Chondrocyte (in vitro differentiated cells): ENCODE measurements at regions not wholly inside any gene's neighbourhood (a gene's known extent, or its start where the extent isn't known, plus 50 kb on each side); places are given as distances from the start of the nearest gene placed in this dataset.

Experiments used
- DNase-seq: peaks from one replicate; pipeline ENCODE4 v3.0.0; 2021; ENCODE audit warnings: mixed read lengths, low spot score
- H3K27ac Mint-ChIP-seq: one replicate; pipeline ENCODE4 v1.8.0; 2021; ENCODE audit warnings: mild to moderate bottlenecking, moderate library complexity, mixed read lengths; ENCODE audit not compliant: unreplicated experiment
- H3K27me3 Mint-ChIP-seq: 2 replicates; pipeline ENCODE4 v1.8.0; 2021; ENCODE audit warnings: low read depth, mixed read lengths
- H3K36me3 Mint-ChIP-seq: 2 replicates; pipeline ENCODE4 v1.8.0; 2021; ENCODE audit warnings: low read depth, mixed read lengths
- H3K4me1 Mint-ChIP-seq: 2 replicates; pipeline ENCODE4 v1.8.0; 2021; ENCODE audit warnings: low read depth, mild to moderate bottlenecking, mixed read lengths
- H3K4me3 Mint-ChIP-seq: one replicate; pipeline ENCODE4 v1.8.0; 2021; ENCODE audit warnings: mild to moderate bottlenecking, moderate library complexity, mixed read lengths; ENCODE audit not compliant: unreplicated experiment
- H3K9me3 Mint-ChIP-seq: 2 replicates; pipeline ENCODE4 v1.8.0; 2021; ENCODE audit warnings: low read depth, mixed read lengths
- CTCF ChIP-seq: fragments of 200-600 bp; sonication (generic); IDR thresholded peaks from 2 replicates; pipeline ENCODE4 v1.5.0; 2021; ENCODE audit warnings: antibody characterized with exemption, mild to moderate bottlenecking, moderate library complexity

- Mint-ChIP-seq H3K9me3 (no peaks in the 10 kb centered on the region), H3K27me3 (peaks cover 4% of the 10 kb centered on the region), H3K36me3 (no peaks in the 10 kb centered on the region), H3K4me3 (no peak overlapping the region), H3K4me1 (peaks cover 48% of the 10 kb centered on the region), H3K27ac (no peak overlapping the region)
- no peak for DNase-seq
- TF ChIP-seq CTCF = no peak
These were observed 96.4 kb downstream of the DACT2 start for GRCh38 chr6:168223150-168223549.

DNA sequence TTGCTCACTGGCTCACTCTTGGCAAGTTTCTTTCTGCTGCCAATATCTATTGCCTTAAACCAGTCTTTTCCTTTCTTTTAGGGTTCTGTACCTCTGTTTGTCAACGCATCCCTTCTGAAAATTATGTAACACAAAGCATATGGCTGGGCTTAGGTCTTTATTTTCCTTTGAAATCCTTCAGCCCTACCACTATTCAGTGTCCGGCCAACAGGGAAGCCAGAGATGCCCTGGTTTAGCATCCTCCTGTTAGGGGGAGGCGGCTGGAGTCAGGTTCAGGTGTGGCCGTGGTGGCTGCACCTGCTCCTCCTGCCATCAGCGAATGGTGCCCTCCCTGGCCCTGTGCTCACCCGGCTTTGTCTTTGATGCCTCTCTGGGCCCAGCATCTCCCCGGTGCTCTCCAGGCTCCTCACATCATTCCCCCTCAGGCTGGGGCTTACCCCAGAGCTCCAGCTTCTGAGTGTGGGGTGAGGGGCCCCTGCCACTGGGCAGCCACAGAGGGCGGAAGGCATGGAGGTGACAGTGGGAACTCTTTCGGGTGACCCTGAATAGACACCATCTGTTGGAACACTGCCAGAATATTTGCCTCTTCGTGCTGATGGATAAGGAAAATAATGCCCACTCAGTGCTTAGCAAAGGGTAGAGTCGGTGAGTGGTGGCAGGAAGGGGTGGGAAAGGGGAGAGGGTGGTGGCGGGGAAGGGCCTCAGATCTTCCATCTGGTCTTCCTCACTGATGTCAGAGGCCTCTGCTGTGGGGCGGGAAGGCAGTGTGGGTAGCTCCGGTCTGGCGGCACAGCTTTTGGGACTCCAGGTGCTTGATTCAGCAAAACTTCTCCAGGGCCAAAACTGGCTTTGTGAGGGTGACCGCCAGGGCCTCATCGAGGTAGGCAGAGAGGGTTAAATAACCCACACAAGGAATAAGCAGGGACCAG, 97.2 kb downstream of the DACT2 start:
- no peak for TF ChIP-seq CTCF
- Mint-ChIP-seq H3K27ac (no peak overlapping the region), H3K27me3 (peaks cover 4% of the 10 kb centered on the region)

GRCh38 chr6:168221497-168222079, 98.0 kb downstream of the DACT2 start:
- no peak for TF ChIP-seq CTCF
- H3K4me1 Mint-ChIP-seq = peaks cover 58% of the 10 kb centered on the region

More for the DNA sequence above, 97.2 kb downstream of the DACT2 start:
- no peaks in the 10 kb centered on the region for H3K9me3 Mint-ChIP-seq
- H3K4me1 Mint-ChIP-seq = peaks cover 56% of the 10 kb centered on the region
- no peaks in the 10 kb centered on the region for H3K36me3 Mint-ChIP-seq
- no peak overlapping the region for H3K4me3 Mint-ChIP-seq
- no peak for DNase-seq

DNA sequence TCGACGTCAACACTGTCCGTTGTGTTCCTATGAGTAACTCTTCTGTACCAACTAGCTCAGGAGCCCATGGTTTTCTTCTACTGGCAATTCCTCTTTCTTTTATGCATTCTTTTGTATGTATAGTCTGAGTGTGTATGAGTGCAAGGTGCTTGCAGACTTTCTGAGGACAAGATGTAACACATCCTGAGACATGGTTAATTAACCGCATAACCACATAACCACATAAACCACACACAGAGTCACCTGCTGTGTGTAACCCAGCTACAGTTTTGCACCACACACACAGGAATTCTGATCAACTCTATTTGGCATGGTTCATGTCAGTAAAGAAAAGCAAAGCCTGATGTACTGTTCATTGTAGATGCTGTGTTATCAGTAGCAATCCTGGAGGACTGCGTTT, 98.6 kb downstream of the DACT2 start:
- H3K27ac Mint-ChIP-seq = no peak overlapping the region
- H3K4me1 Mint-ChIP-seq = peaks cover 61% of the 10 kb centered on the region
- no peak for DNase-seq
- H3K9me3 Mint-ChIP-seq = no peaks in the 10 kb centered on the region
- no peaks in the 10 kb centered on the region for H3K36me3 Mint-ChIP-seq
- no peak overlapping the region for H3K4me3 Mint-ChIP-seq
- peaks cover 2% of the 10 kb centered on the region for H3K27me3 Mint-ChIP-seq
- TF ChIP-seq CTCF = no peak

More at GRCh38 chr6:168221497-168222079, 98.0 kb downstream of the DACT2 start:
- no peaks in the 10 kb centered on the region for H3K36me3 Mint-ChIP-seq
- H3K27me3 Mint-ChIP-seq = peaks cover 2% of the 10 kb centered on the region
- no peak for DNase-seq
- no peaks in the 10 kb centered on the region for H3K9me3 Mint-ChIP-seq
- H3K4me3 Mint-ChIP-seq = no peak overlapping the region
- H3K27ac Mint-ChIP-seq = no peak overlapping the region

GRCh38 chr6:168219804-168220203, 99.8 kb downstream of the DACT2 start:
- Mint-ChIP-seq H3K27me3 (peaks cover 2% of the 10 kb centered on the region), H3K4me1 (peaks cover 57% of the 10 kb centered on the region), H3K27ac (peak overlapping the region; percentile 80), H3K9me3 (no peaks in the 10 kb centered on the region), H3K4me3 (no peak overlapping the region), H3K36me3 (no peaks in the 10 kb centered on the region)
- no peak for TF ChIP-seq CTCF
- DNase-seq = no peak
